Thoracic aorta (tissue), 2 donors: ENCODE measurements at regions not wholly inside any gene's neighbourhood (a gene's known extent, or its start where the extent isn't known, plus 50 kb on each side); places are given as distances from the start of the nearest gene placed in this dataset.

Experiments
- ATAC-seq: fragments of 150-250 bp; one replicate; pipeline ENCODE4 v1.8.0; 2017; ENCODE audit warnings: low read depth; ENCODE audit not compliant: insufficient number of reproducible peaks, low FRiP score
- DNase-seq: peaks from one replicate; pipeline ENCODE4 v3.0.0-alpha.2; 2020; ENCODE audit warnings: low spot score
- H3K27ac ChIP-seq, 2 donors: fragments of 200-600 bp; sonication (generic); 1 replicate in 1 of 2; 2 replicates in 1 of 2; pipeline ENCODE4 v1.5.1; 2016; ENCODE audit warnings: mild to moderate bottlenecking in 2 of 2, moderate library complexity in 2 of 2
- H3K27me3 ChIP-seq: fragments of 200-600 bp; sonication (generic); replicated peaks from 2 replicates; pipeline ENCODE4 v1.6.0; 2016; ENCODE audit warnings: mild to moderate bottlenecking; ENCODE audit not compliant: insufficient read depth
- H3K36me3 ChIP-seq: fragments of 200-600 bp; sonication (generic); one replicate; pipeline ENCODE4 v1.5.1; 2016
- H3K4me1 ChIP-seq, 2 donors: fragments of 200-600 bp; sonication (generic); 1 replicate in 1 of 2; 2 replicates in 1 of 2; pipeline versions ENCODE4 v1.5.1 to v1.6.0; 2016; ENCODE audit warnings: low read depth in 2 of 2, mild to moderate bottlenecking in 1 of 2; ENCODE audit not compliant: control insufficient read depth in 1 of 2
- H3K4me3 ChIP-seq: fragments of 200-600 bp; sonication (generic); 2 replicates; pipeline ENCODE4 v1.5.1; 2016; ENCODE audit warnings: mild to moderate bottlenecking
- H3K9me3 ChIP-seq: fragments of 200-600 bp; sonication (generic); 2 replicates; pipeline ENCODE4 v1.5.1; 2016
- TF ChIP-seq, protein P1 (sequence below): fragments of 200-600 bp; sonication (generic); IDR thresholded peaks from one replicate; pipeline ENCODE4 v1.5.1; 2019; ENCODE audit warnings: antibody characterized with exemption

DNA sequence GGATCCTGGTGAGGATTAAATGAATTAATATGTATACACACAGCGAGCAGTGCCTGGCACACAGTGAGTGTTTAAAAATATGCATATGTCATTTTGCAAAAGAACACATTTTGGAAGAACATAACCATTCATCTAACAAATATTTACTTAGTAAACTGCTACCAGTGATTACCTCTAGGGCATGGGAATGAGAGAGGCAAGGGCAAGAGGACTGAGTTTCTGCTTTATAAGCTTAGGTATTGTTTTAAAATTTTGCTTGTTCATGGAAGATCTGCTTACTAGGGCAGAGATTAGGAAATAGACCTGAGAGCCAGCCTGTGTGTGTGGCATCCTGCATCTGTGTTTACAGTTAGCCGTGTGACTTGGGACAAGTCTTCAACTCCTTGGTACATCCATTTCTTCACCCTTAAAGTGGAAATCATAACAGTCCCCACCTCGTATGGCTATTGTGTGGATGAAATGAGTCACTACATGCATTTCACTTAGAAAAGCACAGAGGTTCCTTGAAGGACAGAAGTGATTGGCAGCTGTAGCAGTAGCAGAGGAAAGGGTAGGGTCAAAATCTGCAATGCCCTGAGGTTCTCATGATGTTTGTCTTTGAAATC lies 198.5 kb upstream of the FMN2 start:
- peaks cover 0 to 8% of the 10 kb centered on the region in 2 donors for H3K4me1 ChIP-seq
- H3K36me3 ChIP-seq = no peaks in the 10 kb centered on the region
- H3K9me3 ChIP-seq = no peaks in the 10 kb centered on the region
- no peak for ATAC-seq
- TF ChIP-seq, protein P1, sequence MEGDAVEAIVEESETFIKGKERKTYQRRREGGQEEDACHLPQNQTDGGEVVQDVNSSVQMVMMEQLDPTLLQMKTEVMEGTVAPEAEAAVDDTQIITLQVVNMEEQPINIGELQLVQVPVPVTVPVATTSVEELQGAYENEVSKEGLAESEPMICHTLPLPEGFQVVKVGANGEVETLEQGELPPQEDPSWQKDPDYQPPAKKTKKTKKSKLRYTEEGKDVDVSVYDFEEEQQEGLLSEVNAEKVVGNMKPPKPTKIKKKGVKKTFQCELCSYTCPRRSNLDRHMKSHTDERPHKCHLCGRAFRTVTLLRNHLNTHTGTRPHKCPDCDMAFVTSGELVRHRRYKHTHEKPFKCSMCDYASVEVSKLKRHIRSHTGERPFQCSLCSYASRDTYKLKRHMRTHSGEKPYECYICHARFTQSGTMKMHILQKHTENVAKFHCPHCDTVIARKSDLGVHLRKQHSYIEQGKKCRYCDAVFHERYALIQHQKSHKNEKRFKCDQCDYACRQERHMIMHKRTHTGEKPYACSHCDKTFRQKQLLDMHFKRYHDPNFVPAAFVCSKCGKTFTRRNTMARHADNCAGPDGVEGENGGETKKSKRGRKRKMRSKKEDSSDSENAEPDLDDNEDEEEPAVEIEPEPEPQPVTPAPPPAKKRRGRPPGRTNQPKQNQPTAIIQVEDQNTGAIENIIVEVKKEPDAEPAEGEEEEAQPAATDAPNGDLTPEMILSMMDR = no peak
- H3K27me3 ChIP-seq = no peaks in the 10 kb centered on the region
- H3K27ac ChIP-seq = no peak overlapping the region
- DNase-seq = no peak
- H3K4me3 ChIP-seq = no peak overlapping the region

DNA sequence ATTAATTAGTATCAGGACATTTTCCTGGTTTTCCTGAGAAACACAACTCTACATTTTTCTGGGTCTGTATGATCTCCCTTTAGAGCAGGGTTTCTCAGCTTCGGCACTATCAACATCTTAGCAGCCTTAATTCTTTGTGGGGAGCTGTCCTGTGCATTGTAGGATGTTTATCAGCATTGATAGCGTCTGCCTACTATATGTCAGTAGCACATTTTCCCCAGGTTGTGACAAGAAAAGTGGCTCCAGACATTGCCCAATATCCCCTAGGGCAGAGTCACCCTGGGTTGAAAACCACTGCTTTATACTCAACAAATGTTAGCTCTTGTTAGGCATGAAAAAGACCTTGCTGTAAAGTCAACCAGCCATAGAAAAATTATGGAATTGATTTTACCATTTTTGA lies 195.1 kb upstream of the FMN2 start:
- no peaks in the 10 kb centered on the region for H3K36me3 ChIP-seq
- H3K27me3 ChIP-seq = no peaks in the 10 kb centered on the region
- TF ChIP-seq, protein P1 = no peak
- H3K27ac ChIP-seq = no peak overlapping the region
- peaks cover 0 to 8% of the 10 kb centered on the region in 2 donors for H3K4me1 ChIP-seq
- DNase-seq (no peak), ATAC-seq (no peak)
- H3K9me3 ChIP-seq = no peaks in the 10 kb centered on the region
- H3K4me3 ChIP-seq = no peak overlapping the region

DNA sequence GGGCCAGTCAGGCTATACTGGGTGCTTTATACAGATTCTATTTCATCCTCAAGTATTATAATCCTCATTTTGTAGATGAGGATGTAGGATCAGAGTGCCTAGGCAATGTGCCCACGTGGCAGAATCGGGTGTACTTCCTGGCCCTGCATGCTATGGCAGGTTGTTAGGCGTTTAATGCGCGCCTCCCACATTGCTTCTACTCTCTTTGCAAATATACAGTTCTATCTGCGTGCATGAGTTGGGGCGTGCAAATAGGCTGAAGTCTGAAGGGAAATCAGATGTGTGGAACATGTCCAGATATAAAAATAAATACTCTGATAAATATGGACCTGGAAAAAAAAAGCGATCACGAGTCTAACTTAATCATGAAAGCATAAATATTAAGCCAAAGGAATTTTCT lies 194.7 kb upstream of the FMN2 start:
- H3K36me3 ChIP-seq = no peaks in the 10 kb centered on the region
- TF ChIP-seq, protein P1 = no peak
- ATAC-seq (no peak), DNase-seq (no peak)
- peaks cover 0 to 8% of the 10 kb centered on the region in 2 donors for H3K4me1 ChIP-seq
- H3K4me3 ChIP-seq = no peak overlapping the region
- no peaks in the 10 kb centered on the region for H3K27me3 ChIP-seq
- H3K27ac ChIP-seq = no peak overlapping the region
- H3K9me3 ChIP-seq = no peaks in the 10 kb centered on the region

DNA sequence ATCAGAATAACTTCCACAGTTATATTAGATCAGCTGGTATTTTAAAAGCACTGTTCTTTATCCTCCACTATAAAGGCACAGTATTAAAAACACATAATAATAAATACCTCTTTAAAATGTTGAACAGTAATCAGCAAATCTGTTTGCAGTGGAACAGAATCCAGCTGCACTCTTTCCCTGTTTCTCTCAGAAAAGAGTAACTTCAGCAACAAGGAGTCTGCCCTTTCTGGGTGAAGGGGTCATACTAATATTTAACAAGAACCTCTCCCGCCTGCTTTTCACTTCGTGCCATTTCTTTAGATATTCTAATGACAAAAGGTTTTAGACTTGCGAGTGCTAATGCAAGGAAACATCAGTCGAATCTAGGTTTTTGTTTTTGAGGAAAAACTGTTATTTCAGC lies 194.2 kb upstream of the FMN2 start:
- Histone ChIP-seq H3K4me3 (peak overlapping the region; percentile 51), H3K9me3 (no peaks in the 10 kb centered on the region), H3K27ac (no peak overlapping the region), H3K27me3 (no peaks in the 10 kb centered on the region), H3K4me1 (peaks cover 0 to 8% of the 10 kb centered on the region in 2 donors), H3K36me3 (no peaks in the 10 kb centered on the region)
- TF ChIP-seq, protein P1 = no peak
- DNase-seq (no peak), ATAC-seq (no peak)

DNA sequence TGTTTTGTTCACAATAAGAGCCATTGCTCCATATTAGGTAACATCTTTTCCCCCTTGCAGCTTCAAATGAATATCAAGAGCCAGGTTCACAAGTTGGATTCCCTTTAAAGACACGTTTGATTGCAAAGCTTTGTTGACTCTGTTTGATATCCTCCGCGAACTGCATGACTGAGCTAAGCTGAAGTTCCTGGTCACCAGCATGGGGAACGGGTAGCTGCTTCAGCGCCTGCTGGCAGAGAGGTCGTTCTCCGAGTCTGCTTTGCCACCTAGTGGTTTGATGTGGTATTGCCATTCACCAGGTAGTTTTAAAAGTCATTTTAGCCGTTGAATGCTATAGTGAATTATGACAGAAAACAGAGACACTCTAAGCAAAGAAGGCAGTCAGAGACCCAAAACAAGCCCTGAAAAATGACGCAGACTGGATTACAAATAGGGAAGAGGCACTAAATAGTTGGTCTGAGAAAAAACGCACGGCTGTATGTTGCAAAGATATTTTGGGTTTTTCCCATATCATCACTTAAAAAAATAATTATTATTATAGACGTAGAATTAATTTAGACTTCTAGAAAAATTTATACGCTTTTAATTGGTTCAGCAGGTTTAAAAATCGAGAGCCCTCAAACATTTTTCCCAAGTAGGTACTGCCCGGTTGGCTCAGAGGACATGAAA lies 193.5 kb upstream of the FMN2 start:
- no peak overlapping the region for H3K27ac ChIP-seq
- no peaks in the 10 kb centered on the region for H3K27me3 ChIP-seq
- peaks cover 0 to 8% of the 10 kb centered on the region in 2 donors for H3K4me1 ChIP-seq
- peak overlapping the region; percentile 51 for H3K4me3 ChIP-seq
- ATAC-seq = peak; percentile 71
- H3K9me3 ChIP-seq = no peaks in the 10 kb centered on the region
- peak; percentile 28 for DNase-seq
- TF ChIP-seq, protein P1 = peak; percentile 96
- H3K36me3 ChIP-seq = no peaks in the 10 kb centered on the region
